ENCODE measurements at regions not wholly inside any gene's neighbourhood (a gene's known extent, or its start where the extent isn't known, plus 50 kb on each side); places are given as distances from the start of the nearest gene placed in this dataset.

DNA sequence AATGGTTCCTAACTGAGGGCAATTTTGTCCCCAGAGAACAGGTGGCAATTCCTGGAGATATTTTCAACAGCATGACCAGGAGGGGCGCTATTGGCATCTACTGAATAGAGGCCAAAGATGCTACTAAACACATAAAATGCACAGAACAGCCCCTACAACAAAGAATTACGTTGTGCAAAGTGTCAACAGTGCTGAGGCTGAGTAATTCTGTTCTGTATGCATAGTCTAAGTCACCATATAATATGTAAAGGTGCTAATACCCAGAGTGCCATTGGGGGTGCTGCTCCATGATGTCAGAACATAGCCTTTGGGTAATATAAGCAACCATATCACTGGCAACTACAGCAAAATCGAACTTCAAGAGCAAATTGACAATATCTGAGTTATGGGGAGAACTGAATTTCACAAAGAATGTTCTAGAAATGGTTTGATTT is 213.3 kb upstream of the PHYHIPL start:
- no peak overlapping the region for H2BK20ac ChIP-seq (ENCODE audit: low read depth, low read length)
- H3K36me3 ChIP-seq (ENCODE audit: control insufficient read depth, insufficient read depth, low read length): no peaks in the 10 kb centered on the region
- H3K9ac ChIP-seq (ENCODE audit: low read depth, low read length): no peak overlapping the region
- CTCF ChIA-PET: no interaction called here
- H4K5ac ChIP-seq (ENCODE audit: low read depth, low read length): no peak overlapping the region
- no peaks in the 10 kb centered on the region for H3K9me3 ChIP-seq (ENCODE audit: control insufficient read depth, insufficient read depth, low read length)
- H3K4me2 ChIP-seq (ENCODE audit: low read depth, low read length): no peak overlapping the region
- H2BK120ac ChIP-seq (ENCODE audit: low read depth, low read length): no peak overlapping the region
- TF ChIP-seq MAZ (IDR thresholded peaks at IDR 0.05; ENCODE audit: borderline replicate concordance, low read depth, low read length): no peak
- no peak for TF ChIP-seq MAFK (IDR thresholded peaks at IDR 0.05; ENCODE audit: low read depth, low read length)
- TF ChIP-seq, protein P1, sequence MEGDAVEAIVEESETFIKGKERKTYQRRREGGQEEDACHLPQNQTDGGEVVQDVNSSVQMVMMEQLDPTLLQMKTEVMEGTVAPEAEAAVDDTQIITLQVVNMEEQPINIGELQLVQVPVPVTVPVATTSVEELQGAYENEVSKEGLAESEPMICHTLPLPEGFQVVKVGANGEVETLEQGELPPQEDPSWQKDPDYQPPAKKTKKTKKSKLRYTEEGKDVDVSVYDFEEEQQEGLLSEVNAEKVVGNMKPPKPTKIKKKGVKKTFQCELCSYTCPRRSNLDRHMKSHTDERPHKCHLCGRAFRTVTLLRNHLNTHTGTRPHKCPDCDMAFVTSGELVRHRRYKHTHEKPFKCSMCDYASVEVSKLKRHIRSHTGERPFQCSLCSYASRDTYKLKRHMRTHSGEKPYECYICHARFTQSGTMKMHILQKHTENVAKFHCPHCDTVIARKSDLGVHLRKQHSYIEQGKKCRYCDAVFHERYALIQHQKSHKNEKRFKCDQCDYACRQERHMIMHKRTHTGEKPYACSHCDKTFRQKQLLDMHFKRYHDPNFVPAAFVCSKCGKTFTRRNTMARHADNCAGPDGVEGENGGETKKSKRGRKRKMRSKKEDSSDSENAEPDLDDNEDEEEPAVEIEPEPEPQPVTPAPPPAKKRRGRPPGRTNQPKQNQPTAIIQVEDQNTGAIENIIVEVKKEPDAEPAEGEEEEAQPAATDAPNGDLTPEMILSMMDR (conservative IDR thresholded peaks at IDR 0.05; ENCODE audit: low read depth, low read length): peak; percentile 10; the same call in 1 of the 2 replicates
- TF ChIP-seq CEBPB (IDR thresholded peaks at IDR 0.05; ENCODE audit: low read depth, low read length): no peak
- ATAC-seq (ENCODE audit: low read depth) (no peak), DNase-seq (no peak)
- WGBS, 2 experiments (ENCODE audit: extremely low coverage in 2 of 2, insufficient read length in 1 of 2): no CpG with 5 or more reads among the region's 3 CpGs
- in situ Hi-C loops (cut with MboI; ENCODE audit: low sequenced_read_pairs) (loop anchor here (25.0 kb wide), 1 partner anchor 649 kb away; no protein-coding TSS in a partner anchor), intact Hi-C loops (cut with micrococcal nuclease) (no loop called here), dilution Hi-C loops (cut with HindIII; ENCODE audit: low sequenced_read_pairs, unreplicated experiment) (no loop called here)
- H4K8ac ChIP-seq (ENCODE audit: low read depth in 2 of 2, low read length in 2 of 2): no peak overlapping the region
- no peak overlapping the region for H2AK5ac ChIP-seq (ENCODE audit: low read depth, low read length)
- H2BK5ac ChIP-seq (ENCODE audit: low read depth, low read length, poor library complexity, severe bottlenecking): no peak overlapping the region
- no peak overlapping the region for H3K56ac ChIP-seq (ENCODE audit: extremely low read depth, insufficient read depth, low read length)
- H3K14ac ChIP-seq (replicated peaks; ENCODE audit: low read depth, low read length): no peak overlapping the region
- H3K27ac ChIP-seq (ENCODE audit: insufficient read depth, low read length): no peak overlapping the region
- no peak overlapping the region for H4K91ac ChIP-seq (ENCODE audit: insufficient read depth, low read depth, low read length)
- no peak overlapping the region for H3K23ac ChIP-seq (ENCODE audit: low read depth, low read length)
- POLR2A ChIA-PET (ENCODE audit: unreplicated experiment): no interaction called here
- H3K4me3 ChIP-seq (ENCODE audit: insufficient read depth, low read depth, low read length): no peak overlapping the region
- no peak overlapping the region for H2AK9ac ChIP-seq (replicated peaks; ENCODE audit: low read depth, low read length, poor library complexity)
- H3K27me3 ChIP-seq (ENCODE audit: control insufficient read depth, insufficient read depth, low read length): peaks cover 16% of the 10 kb centered on the region
- no peaks in the 10 kb centered on the region for H3K4me1 ChIP-seq (ENCODE audit: control insufficient read depth, insufficient read depth, low read length)
- H3K4ac ChIP-seq (ENCODE audit: low read depth, low read length): no peak overlapping the region
- H3K18ac ChIP-seq (ENCODE audit: low read depth, low read length): no peak overlapping the region
- H2AFZ ChIP-seq (replicated peaks; ENCODE audit: low read length, poor library complexity): no peak overlapping the region
- no peaks in the 10 kb centered on the region for H3K79me1 ChIP-seq (ENCODE audit: low read depth in 1 of 2, low read length in 2 of 2)
- no peaks in the 10 kb centered on the region for H4K20me1 ChIP-seq (ENCODE audit: insufficient read depth, low read length)
- no peaks in the 10 kb centered on the region for H3K9me1 ChIP-seq (ENCODE audit: insufficient read depth, low read length)
- H2BK15ac ChIP-seq (ENCODE audit: low read depth, low read length): no peak overlapping the region
- BruUV-seq (replicated peaks): no TSS peak
